ENCODE measurements at regions not wholly inside any gene's neighbourhood (a gene's known extent, or its start where the extent isn't known, plus 50 kb on each side); places are given as distances from the start of the nearest gene placed in this dataset.

DNA sequence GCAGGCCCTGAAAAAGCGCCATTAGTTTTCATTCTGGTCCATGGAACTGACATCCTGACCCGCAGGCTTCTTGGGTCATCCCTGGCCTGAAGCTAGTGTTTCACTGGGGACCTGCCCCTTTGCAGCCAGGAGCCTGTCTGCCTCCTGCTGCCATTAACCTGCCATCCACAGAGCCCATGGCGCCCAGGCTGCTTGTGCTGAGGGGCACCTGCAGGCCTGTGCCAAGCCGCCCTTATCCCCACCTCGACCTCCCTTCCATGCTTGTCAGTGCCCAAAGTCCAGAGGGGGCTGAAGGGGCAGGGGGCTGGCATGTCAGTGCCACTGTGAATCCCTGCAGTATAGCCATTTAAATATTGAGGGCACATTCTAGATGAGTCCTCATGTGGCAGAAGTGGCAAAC lies 207.6 kb upstream of the USP25 start:
- no peak overlapping the region for H3K4me3 ChIP-seq
- no peaks in the 10 kb centered on the region for H3K36me3 ChIP-seq (ENCODE audit: insufficient read depth)
- H3K4me1 Mint-ChIP-seq: no peaks in the 10 kb centered on the region
- no peak for TF ChIP-seq JUNB (IDR thresholded peaks at IDR 0.05; ENCODE audit: unreplicated experiment)
- no peak for TF ChIP-seq EZH2 (IDR thresholded peaks at IDR 0.05; ENCODE audit: low read depth, unreplicated experiment)
- TF ChIP-seq, protein P1, sequence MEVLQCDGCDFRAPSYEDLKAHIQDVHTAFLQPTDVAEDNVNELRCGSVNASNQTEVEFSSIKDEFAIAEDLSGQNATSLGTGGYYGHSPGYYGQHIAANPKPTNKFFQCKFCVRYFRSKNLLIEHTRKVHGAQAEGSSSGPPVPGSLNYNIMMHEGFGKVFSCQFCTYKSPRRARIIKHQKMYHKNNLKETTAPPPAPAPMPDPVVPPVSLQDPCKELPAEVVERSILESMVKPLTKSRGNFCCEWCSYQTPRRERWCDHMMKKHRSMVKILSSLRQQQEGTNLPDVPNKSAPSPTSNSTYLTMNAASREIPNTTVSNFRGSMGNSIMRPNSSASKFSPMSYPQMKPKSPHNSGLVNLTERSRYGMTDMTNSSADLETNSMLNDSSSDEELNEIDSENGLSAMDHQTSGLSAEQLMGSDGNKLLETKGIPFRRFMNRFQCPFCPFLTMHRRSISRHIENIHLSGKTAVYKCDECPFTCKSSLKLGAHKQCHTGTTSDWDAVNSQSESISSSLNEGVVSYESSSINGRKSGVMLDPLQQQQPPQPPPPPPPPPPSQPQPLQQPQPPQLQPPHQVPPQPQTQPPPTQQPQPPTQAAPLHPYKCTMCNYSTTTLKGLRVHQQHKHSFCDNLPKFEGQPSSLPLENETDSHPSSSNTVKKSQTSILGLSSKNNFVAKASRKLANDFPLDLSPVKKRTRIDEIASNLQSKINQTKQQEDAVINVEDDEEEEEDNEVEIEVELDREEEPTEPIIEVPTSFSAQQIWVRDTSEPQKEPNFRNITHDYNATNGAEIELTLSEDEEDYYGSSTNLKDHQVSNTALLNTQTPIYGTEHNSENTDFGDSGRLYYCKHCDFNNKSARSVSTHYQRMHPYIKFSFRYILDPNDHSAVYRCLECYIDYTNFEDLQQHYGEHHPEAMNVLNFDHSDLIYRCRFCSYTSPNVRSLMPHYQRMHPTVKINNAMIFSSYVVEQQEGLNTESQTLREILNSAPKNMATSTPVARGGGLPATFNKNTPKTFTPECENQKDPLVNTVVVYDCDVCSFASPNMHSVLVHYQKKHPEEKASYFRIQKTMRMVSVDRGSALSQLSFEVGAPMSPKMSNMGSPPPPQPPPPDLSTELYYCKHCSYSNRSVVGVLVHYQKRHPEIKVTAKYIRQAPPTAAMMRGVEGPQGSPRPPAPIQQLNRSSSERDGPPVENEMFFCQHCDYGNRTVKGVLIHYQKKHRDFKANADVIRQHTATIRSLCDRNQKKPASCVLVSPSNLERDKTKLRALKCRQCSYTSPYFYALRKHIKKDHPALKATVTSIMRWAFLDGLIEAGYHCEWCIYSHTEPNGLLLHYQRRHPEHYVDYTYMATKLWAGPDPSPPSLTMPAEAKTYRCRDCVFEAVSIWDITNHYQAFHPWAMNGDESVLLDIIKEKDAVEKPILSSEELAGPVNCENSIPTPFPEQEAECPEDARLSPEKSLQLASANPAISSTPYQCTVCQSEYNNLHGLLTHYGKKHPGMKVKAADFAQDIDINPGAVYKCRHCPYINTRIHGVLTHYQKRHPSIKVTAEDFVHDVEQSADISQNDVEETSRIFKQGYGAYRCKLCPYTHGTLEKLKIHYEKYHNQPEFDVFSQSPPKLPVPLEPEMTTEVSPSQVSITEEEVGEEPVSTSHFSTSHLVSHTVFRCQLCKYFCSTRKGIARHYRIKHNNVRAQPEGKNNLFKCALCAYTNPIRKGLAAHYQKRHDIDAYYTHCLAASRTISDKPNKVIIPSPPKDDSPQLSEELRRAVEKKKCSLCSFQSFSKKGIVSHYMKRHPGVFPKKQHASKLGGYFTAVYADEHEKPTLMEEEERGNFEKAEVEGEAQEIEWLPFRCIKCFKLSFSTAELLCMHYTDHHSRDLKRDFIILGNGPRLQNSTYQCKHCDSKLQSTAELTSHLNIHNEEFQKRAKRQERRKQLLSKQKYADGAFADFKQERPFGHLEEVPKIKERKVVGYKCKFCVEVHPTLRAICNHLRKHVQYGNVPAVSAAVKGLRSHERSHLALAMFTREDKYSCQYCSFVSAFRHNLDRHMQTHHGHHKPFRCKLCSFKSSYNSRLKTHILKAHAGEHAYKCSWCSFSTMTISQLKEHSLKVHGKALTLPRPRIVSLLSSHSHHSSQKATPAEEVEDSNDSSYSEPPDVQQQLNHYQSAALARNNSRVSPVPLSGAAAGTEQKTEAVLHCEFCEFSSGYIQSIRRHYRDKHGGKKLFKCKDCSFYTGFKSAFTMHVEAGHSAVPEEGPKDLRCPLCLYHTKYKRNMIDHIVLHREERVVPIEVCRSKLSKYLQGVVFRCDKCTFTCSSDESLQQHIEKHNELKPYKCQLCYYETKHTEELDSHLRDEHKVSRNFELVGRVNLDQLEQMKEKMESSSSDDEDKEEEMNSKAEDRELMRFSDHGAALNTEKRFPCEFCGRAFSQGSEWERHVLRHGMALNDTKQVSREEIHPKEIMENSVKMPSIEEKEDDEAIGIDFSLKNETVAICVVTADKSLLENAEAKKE (CRISPR knock-in tag; IDR thresholded peaks at IDR 0.05): no peak
- TF ChIP-seq ZNF331 (CRISPR knock-in tag; IDR thresholded peaks at IDR 0.05; ENCODE audit: low read depth): no peak
- TF ChIP-seq, protein P2, sequence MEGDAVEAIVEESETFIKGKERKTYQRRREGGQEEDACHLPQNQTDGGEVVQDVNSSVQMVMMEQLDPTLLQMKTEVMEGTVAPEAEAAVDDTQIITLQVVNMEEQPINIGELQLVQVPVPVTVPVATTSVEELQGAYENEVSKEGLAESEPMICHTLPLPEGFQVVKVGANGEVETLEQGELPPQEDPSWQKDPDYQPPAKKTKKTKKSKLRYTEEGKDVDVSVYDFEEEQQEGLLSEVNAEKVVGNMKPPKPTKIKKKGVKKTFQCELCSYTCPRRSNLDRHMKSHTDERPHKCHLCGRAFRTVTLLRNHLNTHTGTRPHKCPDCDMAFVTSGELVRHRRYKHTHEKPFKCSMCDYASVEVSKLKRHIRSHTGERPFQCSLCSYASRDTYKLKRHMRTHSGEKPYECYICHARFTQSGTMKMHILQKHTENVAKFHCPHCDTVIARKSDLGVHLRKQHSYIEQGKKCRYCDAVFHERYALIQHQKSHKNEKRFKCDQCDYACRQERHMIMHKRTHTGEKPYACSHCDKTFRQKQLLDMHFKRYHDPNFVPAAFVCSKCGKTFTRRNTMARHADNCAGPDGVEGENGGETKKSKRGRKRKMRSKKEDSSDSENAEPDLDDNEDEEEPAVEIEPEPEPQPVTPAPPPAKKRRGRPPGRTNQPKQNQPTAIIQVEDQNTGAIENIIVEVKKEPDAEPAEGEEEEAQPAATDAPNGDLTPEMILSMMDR (conservative IDR thresholded peaks at IDR 0.05; ENCODE audit: low read depth in 2 of 2): no peak
- TF ChIP-seq CREB1 (CRISPR knock-in tag; IDR thresholded peaks at IDR 0.05; ENCODE audit: low read depth): no peak
- TF ChIP-seq POLR2AphosphoS5 (IDR thresholded peaks at IDR 0.05; ENCODE audit: low read depth): no peak
- TF ChIP-seq EZH2phosphoT487 (IDR thresholded peaks at IDR 0.05; ENCODE audit: unreplicated experiment): no peak
- TF ChIP-seq NANOG (IDR thresholded peaks at IDR 0.05; ENCODE audit: borderline replicate concordance): no peak
- TF ChIP-seq STAT1 (IDR thresholded peaks at IDR 0.05; ENCODE audit: unreplicated experiment): no peak
- no peak for TF ChIP-seq ZNF114 (CRISPR knock-in tag; IDR thresholded peaks at IDR 0.05)
- TF ChIP-seq, protein P3, sequence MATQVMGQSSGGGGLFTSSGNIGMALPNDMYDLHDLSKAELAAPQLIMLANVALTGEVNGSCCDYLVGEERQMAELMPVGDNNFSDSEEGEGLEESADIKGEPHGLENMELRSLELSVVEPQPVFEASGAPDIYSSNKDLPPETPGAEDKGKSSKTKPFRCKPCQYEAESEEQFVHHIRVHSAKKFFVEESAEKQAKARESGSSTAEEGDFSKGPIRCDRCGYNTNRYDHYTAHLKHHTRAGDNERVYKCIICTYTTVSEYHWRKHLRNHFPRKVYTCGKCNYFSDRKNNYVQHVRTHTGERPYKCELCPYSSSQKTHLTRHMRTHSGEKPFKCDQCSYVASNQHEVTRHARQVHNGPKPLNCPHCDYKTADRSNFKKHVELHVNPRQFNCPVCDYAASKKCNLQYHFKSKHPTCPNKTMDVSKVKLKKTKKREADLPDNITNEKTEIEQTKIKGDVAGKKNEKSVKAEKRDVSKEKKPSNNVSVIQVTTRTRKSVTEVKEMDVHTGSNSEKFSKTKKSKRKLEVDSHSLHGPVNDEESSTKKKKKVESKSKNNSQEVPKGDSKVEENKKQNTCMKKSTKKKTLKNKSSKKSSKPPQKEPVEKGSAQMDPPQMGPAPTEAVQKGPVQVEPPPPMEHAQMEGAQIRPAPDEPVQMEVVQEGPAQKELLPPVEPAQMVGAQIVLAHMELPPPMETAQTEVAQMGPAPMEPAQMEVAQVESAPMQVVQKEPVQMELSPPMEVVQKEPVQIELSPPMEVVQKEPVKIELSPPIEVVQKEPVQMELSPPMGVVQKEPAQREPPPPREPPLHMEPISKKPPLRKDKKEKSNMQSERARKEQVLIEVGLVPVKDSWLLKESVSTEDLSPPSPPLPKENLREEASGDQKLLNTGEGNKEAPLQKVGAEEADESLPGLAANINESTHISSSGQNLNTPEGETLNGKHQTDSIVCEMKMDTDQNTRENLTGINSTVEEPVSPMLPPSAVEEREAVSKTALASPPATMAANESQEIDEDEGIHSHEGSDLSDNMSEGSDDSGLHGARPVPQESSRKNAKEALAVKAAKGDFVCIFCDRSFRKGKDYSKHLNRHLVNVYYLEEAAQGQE (IDR thresholded peaks at IDR 0.05; ENCODE audit: unreplicated experiment): no peak
- TF ChIP-seq, protein P4, sequence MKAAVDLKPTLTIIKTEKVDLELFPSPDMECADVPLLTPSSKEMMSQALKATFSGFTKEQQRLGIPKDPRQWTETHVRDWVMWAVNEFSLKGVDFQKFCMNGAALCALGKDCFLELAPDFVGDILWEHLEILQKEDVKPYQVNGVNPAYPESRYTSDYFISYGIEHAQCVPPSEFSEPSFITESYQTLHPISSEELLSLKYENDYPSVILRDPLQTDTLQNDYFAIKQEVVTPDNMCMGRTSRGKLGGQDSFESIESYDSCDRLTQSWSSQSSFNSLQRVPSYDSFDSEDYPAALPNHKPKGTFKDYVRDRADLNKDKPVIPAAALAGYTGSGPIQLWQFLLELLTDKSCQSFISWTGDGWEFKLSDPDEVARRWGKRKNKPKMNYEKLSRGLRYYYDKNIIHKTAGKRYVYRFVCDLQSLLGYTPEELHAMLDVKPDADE (IDR thresholded peaks at IDR 0.05): no peak
- H3K79me2 ChIP-seq (replicated peaks; ENCODE audit: insufficient read depth): no peaks in the 10 kb centered on the region
- no peak overlapping the region for H3K4me2 ChIP-seq
- no peak overlapping the region for H3K4me3 Mint-ChIP-seq
- no peaks in the 10 kb centered on the region; the same call in 2 of the 3 replicates for H3K36me3 Mint-ChIP-seq (ENCODE audit: low read depth)
- no peaks in the 10 kb centered on the region for H3F3A ChIP-seq (replicated peaks; ENCODE audit: low read depth)
- no peaks in the 10 kb centered on the region for H3K9me2 ChIP-seq (ENCODE audit: insufficient read depth)
- H3K27ac Mint-ChIP-seq: no peak overlapping the region
- H2AFZ ChIP-seq: no peak overlapping the region
- peaks cover 6% of the 10 kb centered on the region; the same call in 2 of the 3 replicates for H3K9me3 Mint-ChIP-seq
- H3K27me3 Mint-ChIP-seq (ENCODE audit: insufficient read depth, low read depth, poor library complexity): peaks cover 2% of the 10 kb centered on the region
- no peaks in the 10 kb centered on the region for H3K4me1 ChIP-seq (ENCODE audit: insufficient read depth)
- H4K20me1 ChIP-seq (replicated peaks; ENCODE audit: insufficient read depth): no peaks in the 10 kb centered on the region
- no peak overlapping the region for H3K27ac ChIP-seq (ENCODE audit: low read depth)
- no peaks in the 10 kb centered on the region for H3K27me3 ChIP-seq (ENCODE audit: insufficient read depth)
- DNase-seq (ENCODE audit: low spot score) (no peak), ATAC-seq (no peak)

All from GM23338 (cell line).